Frontal cortex (tissue), 3 donors: ENCODE measurements at regions not wholly inside any gene's neighbourhood (a gene's known extent, or its start where the extent isn't known, plus 50 kb on each side); places are given as distances from the start of the nearest gene placed in this dataset.

ENCODE experiments used
- DNase-seq, 2 donors: peaks; one replicate each; pipeline ENCODE4 v3.0.0; 2012; ENCODE audit warnings: low spot score in 2 of 2
- FAIRE-seq: peaks from 2 replicates; lab custom pipeline; 2012; peaks lifted over from hg19 to GRCh38; lab: Jason Lieb, UNC
- donor health status: control.
- donor health status: control.
- donor health status: control.

- DNase-seq: no peak
- FAIRE-seq: no peak
Measured at GRCh38 chr9:130755377-130756007, 61.9 kb downstream of the EXOSC2 start.

GRCh38 chr9:130756037-130756436 lies 62.5 kb downstream of the EXOSC2 start:
- DNase-seq (no peak), FAIRE-seq (no peak)

- DNase-seq: no peak
- FAIRE-seq: no peak
Measured at GRCh38 chr9:130756455-130757152, 63.0 kb downstream of the EXOSC2 start.

- FAIRE-seq: no peak
- no peak for DNase-seq
Measured at GRCh38 chr9:130759738-130760137, 66.2 kb downstream of the EXOSC2 start.

- FAIRE-seq: no peak
- DNase-seq: no peak
Measured at GRCh38 chr9:130763331-130764171, 70.0 kb downstream of the EXOSC2 start.

GRCh38 chr9:130765137-130766020 lies 69.7 kb upstream of the ABL1 start:
- DNase-seq: no peak
- FAIRE-seq: no peak

- no peak for DNase-seq
- no peak for FAIRE-seq
Measured at GRCh38 chr9:130766021-130766926, 68.8 kb upstream of the ABL1 start.

- DNase-seq (no peak), FAIRE-seq (no peak)
Measured at GRCh38 chr9:130766927-130767307, 68.1 kb upstream of the ABL1 start.

- FAIRE-seq (no peak), DNase-seq (no peak)
Measured at GRCh38 chr9:130768265-130768664, 66.8 kb upstream of the ABL1 start.

GRCh38 chr9:130768891-130769403 lies 66.1 kb upstream of the ABL1 start:
- DNase-seq (no peak), FAIRE-seq (no peak)

GRCh38 chr9:130770093-130770492 lies 65.0 kb upstream of the ABL1 start:
- FAIRE-seq: no peak
- DNase-seq: no peak

- FAIRE-seq (peak; percentile 87), DNase-seq (peak; percentile 43 to 56)
Measured at GRCh38 chr9:130770679-130771442, 64.2 kb upstream of the ABL1 start.

GRCh38 chr9:130772185-130772584 lies 62.9 kb upstream of the ABL1 start:
- DNase-seq (no peak), FAIRE-seq (no peak)

GRCh38 chr9:130774183-130774582 lies 60.9 kb upstream of the ABL1 start:
- FAIRE-seq (no peak), DNase-seq (no peak)

- DNase-seq (no peak), FAIRE-seq (no peak)
Measured at GRCh38 chr9:130775336-130775991, 59.6 kb upstream of the ABL1 start.

GRCh38 chr9:130779153-130779855 lies 55.8 kb upstream of the ABL1 start:
- DNase-seq (no peak), FAIRE-seq (no peak)

- no peak for DNase-seq
- FAIRE-seq: no peak
Measured at GRCh38 chr9:130780415-130780814, 54.6 kb upstream of the ABL1 start.
